T-helper 9 cell (primary cell): ENCODE measurements at regions not wholly inside any gene's neighbourhood (a gene's known extent, or its start where the extent isn't known, plus 50 kb on each side); places are given as distances from the start of the nearest gene placed in this dataset.

Experiments
- DNase-seq: peaks from one replicate; pipeline ENCODE4 v3.0.0-alpha.2; 2020

DNA sequence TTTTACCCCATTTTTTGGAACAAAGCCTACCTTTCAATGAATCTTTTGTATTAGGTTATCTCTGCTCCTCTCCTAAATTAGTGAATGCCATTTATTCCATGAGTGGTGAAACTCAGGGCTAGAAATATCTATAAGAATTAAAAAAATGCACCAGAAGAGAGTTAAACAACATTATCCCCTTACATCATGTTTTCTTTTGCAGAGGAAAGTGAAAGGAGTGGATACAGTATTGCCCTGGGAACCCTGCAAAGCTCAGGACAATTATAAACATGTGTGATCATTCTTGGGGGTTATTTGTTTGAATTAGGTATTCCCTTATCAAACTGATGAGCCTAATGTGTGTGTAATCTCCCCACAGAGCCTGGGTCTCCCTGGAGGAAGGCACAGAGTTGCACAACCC is 559.2 kb downstream of the RNF144A start:
- no peak for DNase-seq

DNA sequence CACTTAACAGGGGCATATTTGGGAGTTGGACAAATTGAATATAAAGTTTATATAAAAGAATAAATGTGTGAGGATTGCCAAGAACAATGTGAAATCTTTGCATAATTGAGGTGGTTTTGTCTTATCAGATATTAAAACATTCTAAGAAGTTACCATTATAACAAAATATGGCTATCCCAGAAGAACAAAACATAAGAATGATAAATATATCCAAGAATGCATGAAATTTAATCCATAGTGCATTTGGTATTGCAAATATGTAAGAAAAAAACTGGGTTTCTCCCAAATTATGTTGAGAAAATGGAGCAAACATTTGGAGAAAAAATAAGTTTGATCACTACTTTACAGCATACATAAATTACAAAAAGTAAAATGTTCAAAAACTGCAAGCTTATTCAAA is 562.4 kb downstream of the RNF144A start:
- no peak for DNase-seq

DNA sequence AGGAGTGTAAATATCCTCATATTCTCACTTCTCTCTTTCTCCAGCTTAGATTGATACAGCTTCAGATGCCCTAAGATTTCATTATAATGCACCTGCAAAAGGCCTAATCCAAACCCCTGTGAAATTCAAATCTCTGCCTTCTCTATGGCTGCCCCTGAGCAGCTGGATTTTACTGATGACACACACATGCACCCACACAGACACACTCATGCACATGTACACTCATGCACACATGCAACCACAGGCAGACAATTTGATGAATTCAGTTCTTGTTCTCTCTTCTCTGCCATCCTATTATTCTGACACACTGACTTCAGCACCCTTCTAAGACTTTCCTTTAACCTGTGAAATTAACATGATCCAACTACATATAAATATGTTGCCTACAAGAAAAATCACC is 563.2 kb downstream of the RNF144A start:
- no peak for DNase-seq

DNA sequence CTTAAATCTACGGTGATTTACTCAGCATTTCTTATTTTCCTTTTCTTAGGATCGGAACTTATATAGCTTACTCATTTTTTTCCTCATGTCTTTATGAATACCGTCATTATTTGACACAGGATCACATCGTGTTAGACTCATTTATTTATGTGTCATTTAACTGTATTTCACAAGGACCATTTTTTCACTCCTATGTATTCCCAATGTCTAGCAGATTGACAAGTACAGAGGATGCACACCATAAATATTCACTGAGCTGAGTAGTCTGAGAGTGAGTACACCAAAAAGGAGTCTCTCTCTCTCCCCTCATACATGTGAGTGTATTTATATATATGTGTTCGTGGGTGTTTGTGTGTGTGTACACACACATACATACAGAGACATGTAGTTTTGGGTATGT is 573.5 kb downstream of the RNF144A start:
- no peak for DNase-seq

DNA sequence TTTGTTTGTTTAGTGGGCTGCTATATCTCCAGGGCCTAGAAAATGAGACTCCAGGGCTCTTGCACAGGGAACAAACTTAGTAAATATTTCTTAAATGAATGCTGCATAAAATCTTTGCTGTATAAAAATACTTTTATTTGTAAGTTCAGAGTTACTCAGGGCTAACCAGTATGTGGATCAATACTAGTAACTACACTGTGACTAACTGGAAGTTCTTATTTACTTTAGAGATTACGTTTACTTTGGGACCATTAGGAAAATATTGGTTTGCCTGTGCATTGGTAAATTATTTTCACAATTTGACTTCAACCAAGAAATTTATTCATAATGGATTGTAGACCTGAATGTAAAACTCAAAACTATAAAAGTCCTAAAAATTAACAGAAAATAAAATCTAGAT is 575.5 kb downstream of the RNF144A start:
- DNase-seq = no peak

DNA sequence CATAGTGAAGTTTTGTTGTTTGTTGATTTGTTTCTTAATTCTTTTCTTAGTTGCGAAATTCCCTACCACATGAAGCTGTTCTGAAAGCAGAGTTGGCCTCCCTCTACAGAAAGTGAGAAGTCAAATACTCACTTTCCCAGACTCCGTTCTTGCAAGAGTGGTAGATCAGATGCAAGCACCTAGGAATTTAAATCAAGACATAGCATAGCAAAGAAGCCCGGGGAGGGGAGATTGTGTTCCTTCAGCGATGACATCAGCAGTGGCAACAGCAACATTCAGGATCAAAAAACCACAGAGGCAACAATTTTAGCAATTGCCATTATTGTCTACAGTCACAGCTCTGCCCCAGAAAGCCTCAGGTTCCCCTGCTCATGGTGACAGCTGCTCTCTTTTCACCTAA is 580.0 kb downstream of the RNF144A start:
- no peak for DNase-seq

DNA sequence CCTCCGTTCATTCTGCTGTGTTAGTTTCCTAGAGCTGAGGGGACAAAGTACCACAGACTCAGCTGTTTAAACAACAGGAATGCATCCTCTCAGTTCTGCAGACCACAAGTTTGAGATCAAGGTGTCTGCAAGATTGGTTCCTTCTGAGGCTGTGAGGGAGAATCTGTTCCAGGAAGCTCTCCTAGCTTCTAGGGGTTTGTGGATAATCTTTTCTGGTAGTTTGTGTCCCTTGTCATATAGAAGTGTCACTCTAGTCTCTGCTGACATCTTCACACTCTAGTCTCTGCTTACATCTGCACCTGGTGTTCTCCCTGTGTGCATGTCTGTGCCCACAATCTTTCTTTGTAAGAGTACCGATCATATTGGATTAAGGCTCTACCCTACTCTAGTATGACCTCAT is 581.8 kb downstream of the RNF144A start:
- no peak for DNase-seq

DNA sequence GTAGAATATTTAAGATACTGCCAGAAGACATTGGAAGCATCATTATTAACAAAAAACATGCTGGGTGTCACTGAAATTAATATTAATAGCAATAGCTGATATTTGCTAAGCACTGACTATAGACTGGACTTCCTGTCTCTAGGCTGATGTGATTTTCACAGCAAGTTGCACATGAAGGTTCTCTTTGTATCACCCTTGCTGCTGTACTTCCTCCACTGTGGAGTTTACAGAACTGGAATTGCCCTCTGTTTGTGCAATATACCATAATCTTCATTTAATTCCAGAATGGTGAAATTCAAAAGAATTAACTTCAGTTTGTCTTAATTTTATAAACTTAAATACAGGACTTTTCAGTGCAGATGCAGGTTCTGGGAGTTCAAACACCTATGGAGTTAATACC is 585.1 kb downstream of the RNF144A start:
- DNase-seq = no peak

DNA sequence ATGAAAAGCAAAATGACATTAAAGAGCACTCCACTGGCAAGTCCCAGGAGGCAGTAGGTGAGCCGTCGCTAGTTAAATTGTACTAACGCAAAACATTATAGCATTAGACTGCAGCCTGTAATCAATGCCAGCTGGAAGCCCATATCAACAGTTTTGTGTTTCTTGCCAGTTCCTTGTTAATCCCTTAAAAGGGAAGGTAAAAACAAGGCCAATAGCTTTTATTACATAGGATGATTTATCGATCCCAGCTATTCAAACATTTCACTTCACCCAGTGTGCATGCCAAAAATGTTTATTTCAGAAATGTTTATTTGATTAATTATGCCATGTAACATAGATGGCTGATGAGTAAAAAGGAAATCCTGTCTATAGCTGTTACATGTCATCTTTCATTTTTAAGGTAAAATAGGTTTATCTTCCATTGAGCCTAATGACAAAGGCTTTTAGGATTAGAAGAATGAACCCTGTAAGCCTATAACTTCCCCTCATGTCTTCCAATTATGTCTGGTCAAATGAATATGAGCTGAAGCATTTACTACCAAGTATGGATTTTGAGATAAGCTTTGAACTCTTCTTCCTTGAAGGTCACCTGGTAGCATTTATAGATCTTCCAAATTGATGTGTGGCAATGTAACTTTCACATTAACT is 591.2 kb downstream of the RNF144A start:
- no peak for DNase-seq

DNA sequence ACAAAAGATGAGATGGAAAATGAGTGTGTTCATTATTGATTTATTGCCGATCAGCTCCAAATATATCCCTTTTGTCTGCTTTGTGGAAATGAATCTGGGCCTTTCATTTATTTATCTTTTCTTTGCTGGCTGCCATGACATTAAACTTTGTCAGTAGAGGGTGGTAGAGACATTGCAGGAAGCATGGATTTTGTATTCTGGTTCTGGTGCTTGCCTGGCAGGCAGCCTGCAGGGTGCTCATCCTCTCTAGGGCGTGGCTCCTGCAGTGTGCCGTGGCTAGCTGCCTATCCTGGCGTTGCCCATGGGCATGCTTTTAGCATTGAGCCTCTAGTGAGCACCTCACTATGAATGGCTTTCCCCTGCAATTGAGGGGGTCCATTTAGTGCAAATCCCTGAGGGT is 593.1 kb downstream of the RNF144A start:
- DNase-seq = no peak

DNA sequence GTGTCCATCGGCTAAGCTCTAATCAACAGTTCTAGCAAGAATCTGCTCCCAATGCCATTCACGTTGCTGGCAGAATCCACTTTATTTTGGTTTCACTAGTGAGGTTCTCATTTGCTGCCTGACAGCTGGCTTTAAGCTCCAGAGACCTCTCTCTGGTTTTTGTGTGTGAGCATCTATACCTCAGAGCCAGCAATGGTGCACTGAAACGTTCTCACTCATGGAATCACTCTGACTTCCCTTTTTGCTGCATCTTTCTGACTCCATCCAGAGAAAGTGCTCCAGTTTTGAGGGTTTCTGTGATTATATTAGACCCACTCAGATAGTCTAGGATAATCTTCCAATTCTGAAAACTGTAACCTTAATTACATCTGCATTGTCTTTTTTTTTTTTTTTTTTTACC is 596.6 kb downstream of the RNF144A start:
- DNase-seq = no peak

DNA sequence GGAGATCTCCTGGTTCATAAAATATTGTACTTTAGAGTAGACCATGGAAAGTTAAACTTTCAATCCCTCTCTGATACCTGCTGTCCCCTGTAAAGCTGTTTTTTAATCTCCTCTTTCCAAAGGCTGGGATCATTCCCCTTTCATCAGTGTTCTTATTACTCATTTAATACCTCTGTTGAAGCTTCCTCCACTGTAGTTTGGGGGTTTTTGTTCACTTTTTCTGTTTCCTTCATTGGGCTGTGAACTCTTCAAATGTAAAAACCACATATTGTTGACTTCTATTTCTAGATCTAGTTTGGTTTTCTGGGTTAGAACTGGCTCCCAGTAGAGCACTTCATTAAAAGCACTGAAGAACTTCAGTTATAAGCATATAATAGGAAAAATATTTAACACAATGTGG is 598.1 kb downstream of the RNF144A start:
- no peak for DNase-seq

DNA sequence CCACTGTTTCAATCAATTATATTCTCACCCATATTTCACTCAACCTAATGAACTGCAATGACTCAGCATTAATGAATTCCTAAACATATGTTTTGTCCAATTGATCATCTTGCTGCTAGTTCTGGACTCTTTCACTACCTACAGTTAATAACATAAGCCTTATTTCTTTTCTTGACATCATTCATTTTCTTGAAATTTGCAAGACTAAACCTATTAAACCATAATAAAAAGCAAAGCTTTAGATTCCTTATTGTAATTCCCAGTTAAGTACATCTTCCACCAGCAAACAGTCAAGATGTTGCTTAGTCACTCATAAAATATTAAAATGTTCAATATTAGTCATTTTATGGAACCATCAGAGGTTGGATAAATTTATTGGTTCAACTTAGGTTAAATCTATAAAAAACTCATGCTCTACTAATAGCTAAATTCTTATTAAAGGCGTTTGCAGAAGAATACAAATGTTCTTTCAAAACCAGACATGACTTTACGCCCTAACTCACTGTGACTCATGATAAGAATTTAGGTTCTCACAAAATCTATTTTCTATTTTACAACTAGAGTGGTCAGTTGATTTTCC is 599.4 kb downstream of the RNF144A start:
- DNase-seq = no peak

DNA sequence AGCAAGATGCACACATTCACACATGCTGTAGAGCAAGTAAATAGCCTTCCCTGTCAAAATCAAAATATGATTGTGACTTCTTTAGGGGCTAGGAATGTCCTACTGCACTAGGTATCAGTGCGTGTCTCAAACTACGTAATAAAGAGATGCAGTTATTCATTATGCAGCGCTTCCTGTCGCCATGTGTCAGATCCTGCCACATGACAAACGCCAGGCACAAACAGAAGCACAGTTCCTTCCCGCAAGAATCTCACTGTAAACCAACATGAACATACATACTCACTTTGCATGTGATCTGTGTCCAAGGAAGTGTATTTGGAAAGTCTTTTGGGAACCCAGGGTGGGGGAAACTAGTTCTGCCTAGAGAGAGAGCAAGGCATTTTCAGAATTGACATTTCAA is 599.9 kb downstream of the RNF144A start:
- no peak for DNase-seq

DNA sequence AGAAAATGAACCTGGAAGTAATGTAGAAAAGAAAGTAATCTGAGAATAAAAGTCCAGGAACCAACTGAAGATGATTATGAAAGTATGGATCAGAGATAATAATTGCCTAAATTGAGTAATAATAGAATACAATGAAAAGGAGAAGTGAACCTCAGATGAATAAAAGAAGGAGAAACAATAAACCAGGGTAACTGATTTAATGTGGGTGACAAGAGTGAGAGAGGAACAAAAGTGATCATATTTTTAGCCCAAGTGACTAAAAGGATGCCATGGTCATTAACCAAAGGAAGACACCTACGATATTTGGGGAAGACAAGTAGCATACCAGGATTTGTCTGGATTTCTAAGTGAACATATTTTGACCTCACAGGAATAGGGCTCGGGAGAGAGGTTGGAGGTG is 600.6 kb downstream of the RNF144A start:
- DNase-seq = no peak

DNA sequence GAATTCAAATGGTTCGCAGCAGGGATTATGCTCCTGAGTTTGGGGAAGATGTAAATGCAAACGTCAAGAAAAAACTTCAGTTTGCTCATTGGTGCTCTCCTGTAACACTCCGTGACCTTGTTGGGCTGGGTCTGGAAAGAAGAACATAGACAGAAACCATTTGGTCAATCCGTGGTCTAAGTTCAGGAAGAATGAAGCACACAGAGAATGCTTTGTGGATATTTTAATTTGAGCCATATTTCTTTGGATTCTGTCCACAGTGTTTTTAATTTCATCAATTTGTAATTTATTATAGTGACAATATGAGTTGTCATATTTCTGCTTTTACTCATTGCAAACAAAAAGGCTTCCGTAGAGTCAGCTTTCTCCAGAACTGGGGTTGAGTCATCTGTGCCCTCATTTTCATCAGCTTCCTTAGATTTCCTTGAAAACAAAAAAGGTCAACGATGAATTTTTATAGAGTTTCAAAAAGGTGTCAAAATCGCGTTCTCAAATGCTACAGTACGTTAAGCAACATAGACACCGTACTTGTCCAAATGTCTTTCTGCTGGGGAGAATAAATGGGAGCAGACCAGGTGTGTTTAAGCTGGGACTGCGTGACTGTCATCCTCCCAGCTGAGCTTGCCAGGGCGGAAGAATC is 606.4 kb downstream of the RNF144A start:
- no peak for DNase-seq

DNA sequence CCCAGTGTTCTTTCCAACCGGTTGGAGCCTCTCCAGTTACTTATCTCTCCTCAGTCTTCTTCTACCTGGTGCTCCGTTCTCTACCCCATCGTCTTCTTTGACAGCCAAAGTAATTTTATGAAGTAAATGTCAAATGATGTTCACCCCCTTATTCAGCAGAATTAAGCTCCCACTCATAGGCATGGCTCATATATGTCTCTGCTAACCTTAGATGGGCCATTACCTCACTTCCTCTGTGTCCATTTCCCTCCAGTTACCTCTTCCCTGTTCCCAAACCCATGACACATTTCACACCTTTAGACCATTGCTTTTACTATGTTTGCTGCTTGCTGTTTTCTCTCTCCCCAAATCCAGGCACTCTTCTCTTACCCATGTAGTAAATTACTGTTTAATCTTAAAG is 607.0 kb downstream of the RNF144A start:
- DNase-seq = no peak

DNA sequence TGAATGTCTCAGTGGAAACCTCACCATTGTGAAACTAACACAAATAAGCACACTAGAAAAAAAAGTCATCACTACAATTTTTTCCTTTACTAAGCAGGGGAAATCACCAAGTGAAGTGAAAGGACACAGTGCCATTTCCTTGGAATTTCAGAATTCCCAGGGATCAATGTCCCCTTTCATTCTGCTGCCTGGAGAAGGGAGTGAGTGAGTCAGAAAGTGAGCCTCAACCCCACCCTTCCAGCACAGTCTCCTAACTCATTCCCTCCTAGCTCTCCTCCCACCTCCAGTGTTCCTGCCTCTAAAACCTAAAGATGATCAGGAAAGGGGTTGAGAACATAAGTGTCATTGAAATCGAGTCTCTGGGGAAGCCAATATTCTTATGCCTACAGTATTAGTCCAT is 608.5 kb downstream of the RNF144A start:
- DNase-seq = no peak

DNA sequence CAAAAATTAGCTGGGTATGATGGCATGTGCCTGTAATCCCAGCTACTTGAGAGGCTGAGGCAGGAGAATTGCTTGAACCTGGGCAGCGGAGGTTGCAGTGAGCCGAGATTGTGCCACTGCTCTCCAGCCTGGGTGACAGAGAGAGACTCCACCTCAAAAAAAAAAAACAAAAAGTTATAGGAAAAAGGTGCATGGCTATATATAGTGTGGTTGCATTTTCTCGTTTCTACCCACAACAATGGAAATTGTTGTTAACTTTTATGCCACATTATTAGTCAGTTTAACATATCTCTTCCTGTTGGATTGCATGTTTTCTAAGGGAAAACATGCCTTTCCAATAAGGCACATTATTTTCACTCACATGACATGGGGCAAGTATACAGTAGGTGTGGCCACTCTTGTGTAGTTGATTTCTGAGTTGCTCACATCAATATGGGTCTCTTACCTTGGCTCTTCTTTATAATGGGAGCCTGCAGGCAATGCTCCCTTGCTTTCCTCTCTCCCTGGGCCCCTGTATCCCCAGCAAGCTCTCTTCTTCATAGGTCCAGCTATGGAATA is 610.0 kb downstream of the RNF144A start:
- DNase-seq = no peak

DNA sequence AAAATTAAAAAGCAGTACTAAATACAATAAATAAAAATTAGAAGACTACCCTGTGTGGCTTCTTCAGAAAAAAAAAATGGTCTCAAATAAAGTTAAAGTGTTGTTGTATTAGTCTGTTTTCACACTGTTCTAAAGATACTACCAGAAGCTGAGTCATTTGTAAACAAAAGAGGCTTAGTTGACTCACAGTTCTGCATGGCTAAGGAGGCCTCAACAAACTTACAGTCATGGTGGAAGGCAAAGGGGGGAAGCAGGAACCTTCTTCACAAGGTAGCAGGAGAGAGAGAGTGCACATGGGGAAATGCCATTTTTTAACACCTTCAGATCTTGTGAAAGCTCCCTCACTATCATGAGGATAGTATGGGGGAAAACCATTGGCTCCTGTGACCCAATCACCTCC is 612.8 kb downstream of the RNF144A start:
- no peak for DNase-seq

DNA sequence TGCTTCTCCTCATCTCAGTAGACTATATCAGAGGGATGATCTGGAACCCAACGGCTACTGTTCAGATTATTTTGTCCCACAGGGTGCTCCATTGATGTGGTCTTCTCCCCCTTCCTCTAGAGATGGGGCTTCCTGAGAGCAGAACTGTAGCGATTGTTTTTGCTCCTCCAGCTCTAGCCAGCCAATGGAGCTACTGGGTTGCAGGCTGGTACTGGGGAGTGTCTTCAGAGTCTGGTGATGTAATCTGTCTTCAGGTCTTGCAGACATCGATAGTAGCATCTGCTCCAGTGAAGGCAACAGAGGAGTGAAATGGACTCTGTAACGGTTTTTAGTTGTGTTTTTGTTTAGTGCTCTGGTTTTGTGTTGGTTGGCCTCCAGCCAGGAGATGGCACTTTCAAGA is 621.9 kb downstream of the RNF144A start:
- DNase-seq = no peak

DNA sequence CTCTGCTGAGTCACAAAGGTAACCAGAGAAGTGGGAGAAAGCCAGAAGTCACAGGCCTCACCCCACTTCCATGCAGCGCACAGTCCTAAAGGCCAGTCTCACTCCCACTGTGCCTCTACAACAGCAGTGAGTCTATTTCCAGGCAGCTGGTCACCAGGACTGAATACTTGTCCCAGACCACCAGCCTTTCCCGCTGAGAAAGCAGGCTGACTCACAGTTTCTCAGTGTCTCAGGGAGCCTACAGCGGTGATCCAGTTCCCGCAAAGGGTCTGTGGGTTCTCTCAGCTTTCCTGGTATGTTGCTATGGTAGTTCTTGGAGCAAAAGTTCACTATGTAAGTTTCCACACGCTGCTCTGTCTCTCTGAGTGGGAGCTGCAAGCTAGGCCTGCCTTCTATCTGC is 622.5 kb downstream of the RNF144A start:
- no peak for DNase-seq

DNA sequence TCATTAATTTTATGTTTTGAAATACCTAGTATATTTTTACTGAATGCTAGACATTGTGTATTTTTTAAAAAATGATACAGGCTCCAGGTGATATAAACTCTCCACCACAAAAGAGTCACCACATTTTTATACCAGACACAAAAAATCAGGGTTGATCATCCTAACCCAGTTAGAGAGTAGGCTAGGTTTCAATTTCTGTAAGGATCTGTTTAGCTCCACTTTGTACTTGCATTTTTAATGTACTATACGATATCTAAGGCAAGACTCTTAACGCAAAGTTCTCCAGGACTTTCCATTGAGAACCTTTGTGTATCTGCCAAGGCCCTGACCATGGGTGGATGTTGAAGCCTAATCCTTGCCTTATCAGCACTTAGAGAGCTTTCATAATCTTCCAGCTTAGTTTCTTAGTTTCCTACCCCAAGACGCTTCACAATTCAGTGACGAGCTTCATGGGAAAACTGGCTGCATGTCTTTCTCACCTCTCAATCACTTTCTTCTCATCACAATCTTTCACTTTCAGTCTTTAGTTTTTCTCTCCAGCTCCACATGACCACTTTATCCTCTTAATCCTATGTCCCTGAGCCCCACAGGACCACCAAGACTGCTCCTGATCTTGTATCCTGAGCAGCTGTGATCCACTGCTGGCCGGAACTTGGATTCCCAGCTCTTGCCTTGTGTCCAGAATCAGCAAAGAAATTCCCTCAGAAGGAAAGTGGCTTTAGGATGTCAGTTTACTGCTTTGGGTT is 635.8 kb downstream of the RNF144A start:
- DNase-seq = no peak

DNA sequence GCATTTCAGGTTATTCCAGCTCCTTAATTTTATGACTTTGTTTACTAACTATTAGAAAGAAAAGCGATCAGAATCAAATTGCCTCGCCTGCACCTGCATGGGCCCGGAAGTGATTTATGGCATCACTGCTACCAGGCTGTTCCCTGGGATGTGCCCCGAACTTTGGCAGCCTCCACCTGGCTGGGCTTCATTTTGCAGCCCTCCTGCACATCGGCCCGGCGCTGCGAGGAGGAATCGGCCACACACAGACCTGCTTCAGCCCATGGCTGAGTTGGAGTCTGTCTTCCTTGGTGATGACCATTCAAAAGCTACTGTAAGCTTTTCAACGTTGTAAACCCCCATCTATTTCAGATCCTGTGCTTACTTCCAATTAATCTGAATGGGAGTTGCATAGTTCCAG is 638.0 kb downstream of the RNF144A start:
- no peak for DNase-seq
